Hepatocyte (in vitro differentiated cells): ENCODE measurements at regions not wholly inside any gene's neighbourhood (a gene's known extent, or its start where the extent isn't known, plus 50 kb on each side); places are given as distances from the start of the nearest gene placed in this dataset.

ENCODE experiments used
- EZH2 ChIP-seq: fragments of 200-600 bp; sonication (generic); IDR thresholded peaks from 2 replicates; pipeline ENCODE4 v1.6.1; 2016; ENCODE audit warnings: antibody characterized with exemption, mild to moderate bottlenecking, borderline replicate concordance
- EZH2phosphoT487 ChIP-seq: fragments of 200-600 bp; sonication (generic); IDR thresholded peaks from one replicate; pipeline ENCODE4 v1.6.1; 2018; ENCODE audit warnings: antibody characterized with exemption, mild to moderate bottlenecking, low read depth, moderate library complexity; ENCODE audit not compliant: unreplicated experiment, severe bottlenecking
- TF ChIP-seq, protein P1 (sequence below): fragments of 200-600 bp; sonication (generic); IDR thresholded peaks from 2 replicates; pipeline ENCODE4 v1.5.1; 2016; ENCODE audit warnings: antibody characterized with exemption, mild to moderate bottlenecking; ENCODE audit not compliant: poor library complexity

- no peak for TF ChIP-seq EZH2
- TF ChIP-seq, protein P1, sequence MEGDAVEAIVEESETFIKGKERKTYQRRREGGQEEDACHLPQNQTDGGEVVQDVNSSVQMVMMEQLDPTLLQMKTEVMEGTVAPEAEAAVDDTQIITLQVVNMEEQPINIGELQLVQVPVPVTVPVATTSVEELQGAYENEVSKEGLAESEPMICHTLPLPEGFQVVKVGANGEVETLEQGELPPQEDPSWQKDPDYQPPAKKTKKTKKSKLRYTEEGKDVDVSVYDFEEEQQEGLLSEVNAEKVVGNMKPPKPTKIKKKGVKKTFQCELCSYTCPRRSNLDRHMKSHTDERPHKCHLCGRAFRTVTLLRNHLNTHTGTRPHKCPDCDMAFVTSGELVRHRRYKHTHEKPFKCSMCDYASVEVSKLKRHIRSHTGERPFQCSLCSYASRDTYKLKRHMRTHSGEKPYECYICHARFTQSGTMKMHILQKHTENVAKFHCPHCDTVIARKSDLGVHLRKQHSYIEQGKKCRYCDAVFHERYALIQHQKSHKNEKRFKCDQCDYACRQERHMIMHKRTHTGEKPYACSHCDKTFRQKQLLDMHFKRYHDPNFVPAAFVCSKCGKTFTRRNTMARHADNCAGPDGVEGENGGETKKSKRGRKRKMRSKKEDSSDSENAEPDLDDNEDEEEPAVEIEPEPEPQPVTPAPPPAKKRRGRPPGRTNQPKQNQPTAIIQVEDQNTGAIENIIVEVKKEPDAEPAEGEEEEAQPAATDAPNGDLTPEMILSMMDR, result no peak
- no peak for TF ChIP-seq EZH2phosphoT487
These were observed 434.8 kb downstream of the SETD4 start for GRCh38 chr21:35625576-35625975.
